T-cell (primary cell): ENCODE measurements at regions not wholly inside any gene's neighbourhood (a gene's known extent, or its start where the extent isn't known, plus 50 kb on each side); places are given as distances from the start of the nearest gene placed in this dataset.

Experiments used
- ATAC-seq, 4 experiments: fragments of 200-7000 bp in 3 of 4; fragments of 150-1000 bp in 1 of 4; cut with Tn5 transposase; replicated peaks in 1 of 4; 1 replicate in 3 of 4; 2 replicates in 1 of 4; pipeline ENCODE4 v1.10.0; 2021; ENCODE audit warnings: moderate library complexity in 3 of 4, mild to moderate bottlenecking in 2 of 4, moderate number of reproducible peaks in 1 of 4
- CTCF ChIA-PET, 2 donors: fragments of 300-600 bp; sonication (Branson Sonifier 250); formaldehyde crosslinking; loops; one replicate each; lab custom pipeline; 2022; ENCODE audit warnings: antibody characterized with exemption in 2 of 2; lab: Charles Lee
- POLR2A ChIA-PET, 2 donors: fragments of 300-600 bp; sonication (Branson Sonifier 250); formaldehyde crosslinking; loops; one replicate each; lab custom pipeline; 2022; ENCODE audit warnings: antibody characterized with exemption in 2 of 2; lab: Charles Lee
- DNase-seq, 35 experiments: peaks; one replicate each; pipeline versions ENCODE4 v3.0.0 to v3.0.0-alpha.2; 2013 to 2023
- H3K27ac ChIP-seq: one replicate; pipeline ENCODE4 v1.5.1; 2013; ENCODE audit warnings: low read length
- H3K27me3 ChIP-seq, 2 experiments: replicated peaks in 1 of 2; 1 replicate in 1 of 2; 2 replicates in 1 of 2; pipeline versions ENCODE4 v1.6.1 to v1.7.0; 2013; ENCODE audit warnings: low read length in 1 of 2, mixed read lengths in 1 of 2; ENCODE audit not compliant: control insufficient read depth in 2 of 2, insufficient read depth in 2 of 2; ENCODE audit errors: extremely low read depth in 1 of 2
- H3K36me3 ChIP-seq, 2 donors: 1 replicate in 1 of 2; 2 replicates in 1 of 2; pipeline versions ENCODE4 v1.6.1 to v1.7.0; 2013; ENCODE audit warnings: low read length in 1 of 2; ENCODE audit not compliant: control insufficient read depth in 2 of 2, insufficient read depth in 1 of 2; ENCODE audit errors: extremely low read depth in 1 of 2
- H3K4me1 ChIP-seq, 2 experiments: 1 replicate in 1 of 2; 2 replicates in 1 of 2; pipeline versions ENCODE4 v1.6.1 to v1.7.0; 2013; ENCODE audit warnings: low read length in 2 of 2, mixed read lengths in 1 of 2; ENCODE audit not compliant: insufficient read depth in 2 of 2, control insufficient read depth in 1 of 2; ENCODE audit errors: extremely low read depth in 1 of 2
- H3K4me3 ChIP-seq, 2 donors: 1 replicate in 1 of 2; 2 replicates in 1 of 2; pipeline versions ENCODE4 v1.5.1 to v1.7.0; 2013; ENCODE audit warnings: mild to moderate bottlenecking in 2 of 2, low read length in 1 of 2, moderate library complexity in 1 of 2; ENCODE audit not compliant: control insufficient read depth in 1 of 2; ENCODE audit errors: extremely low read depth in 1 of 2
- H3K9me3 ChIP-seq: 2 replicates; pipeline ENCODE4 v1.7.0; 2013
- H3K27ac Mint-ChIP-seq, 2 donors: one replicate each; pipeline ENCODE4 v1.8.0; 2020 to 2021; ENCODE audit warnings: mild to moderate bottlenecking in 2 of 2, mixed read lengths in 2 of 2
- H3K27me3 Mint-ChIP-seq, 2 donors: one replicate each; pipeline ENCODE4 v1.8.0; 2021 to 2022; ENCODE audit warnings: mixed read lengths in 2 of 2
- H3K36me3 Mint-ChIP-seq: one replicate; pipeline ENCODE4 v1.8.0; 2021; ENCODE audit warnings: mixed read lengths
- H3K4me1 Mint-ChIP-seq, 3 donors: one replicate each; pipeline ENCODE4 v1.8.0; 2020 to 2022; ENCODE audit warnings: mixed read lengths in 3 of 3, mild to moderate bottlenecking in 1 of 3
- H3K4me3 Mint-ChIP-seq, 3 donors: one replicate each; pipeline ENCODE4 v1.8.0; 2020 to 2022; ENCODE audit warnings: mild to moderate bottlenecking in 3 of 3, mixed read lengths in 3 of 3, moderate library complexity in 3 of 3
- H3K9me3 Mint-ChIP-seq, 3 donors: one replicate each; pipeline ENCODE4 v1.8.0; 2020 to 2022; ENCODE audit warnings: mixed read lengths in 3 of 3
- WGBS: methylation state at CpG from one replicate; pipeline ENCODE4 v1.1.5; 2013; ENCODE audit warnings: missing lambda C conversion rate; ENCODE audit not compliant: insufficient coverage; 5-methylcytosine and 5-hydroxymethylcytosine counted together

DNA sequence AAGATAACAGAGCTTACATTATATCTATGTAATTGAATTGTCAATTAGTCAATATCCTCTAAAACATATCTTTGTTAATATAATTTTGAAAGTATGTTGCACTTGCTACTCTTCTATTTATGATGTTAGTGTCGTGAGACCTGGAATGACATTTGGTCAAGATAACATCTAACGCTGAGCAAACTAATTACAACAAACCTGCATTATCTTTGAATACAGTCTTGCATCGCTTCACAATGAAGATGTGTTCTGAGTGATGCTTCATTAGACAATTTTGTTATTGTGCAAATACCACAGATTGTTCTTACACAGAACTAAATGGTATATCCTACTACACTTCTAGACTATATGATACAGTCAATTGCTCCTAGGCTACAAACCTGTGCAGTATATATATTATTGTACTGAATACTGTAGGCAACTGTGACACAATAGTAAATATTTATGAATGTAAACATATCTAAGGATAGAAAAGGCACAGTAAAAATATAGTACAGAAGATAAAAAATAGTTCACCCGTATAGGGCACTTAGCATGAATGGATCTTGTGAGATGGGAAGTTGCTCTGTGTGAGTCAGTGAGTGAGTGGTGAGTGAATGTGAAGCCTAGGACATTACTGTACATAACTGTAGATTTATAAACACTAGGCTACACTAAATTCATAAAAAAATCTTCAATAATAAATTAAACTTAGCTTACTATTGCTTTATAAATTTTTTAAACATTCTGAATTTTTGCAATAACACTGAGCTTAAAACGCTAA is 1773.8 kb downstream of the PCDH9 start:
- no peak overlapping the region for H3K4me3 ChIP-seq
- DNase-seq (no peak), ATAC-seq (no peak)
- no peak overlapping the region for H3K27ac ChIP-seq
- WGBS: no CpG with 5 or more reads among the region's 5 CpGs
- Mint-ChIP-seq H3K36me3 (no peaks in the 10 kb centered on the region), H3K4me3 (no peak overlapping the region), H3K9me3 (peaks cover 0 to 11% (median 2%) of the 10 kb centered on the region in 3 donors), H3K27me3 (no peaks in the 10 kb centered on the region), H3K27ac (no peak overlapping the region), H3K4me1 (no peaks in the 10 kb centered on the region)
- no peaks in the 10 kb centered on the region for H3K4me1 ChIP-seq
- no peaks in the 10 kb centered on the region for H3K27me3 ChIP-seq
- H3K9me3 ChIP-seq: no peaks in the 10 kb centered on the region
- ChIA-PET CTCF (no interaction called here), POLR2A (no interaction called here)
- no peaks in the 10 kb centered on the region for H3K36me3 ChIP-seq

- Histone ChIP-seq H3K36me3 (no peaks in the 10 kb centered on the region), H3K4me1 (no peaks in the 10 kb centered on the region), H3K4me3 (no peak overlapping the region), H3K27me3 (no peaks in the 10 kb centered on the region), H3K27ac (no peak overlapping the region), H3K9me3 (no peaks in the 10 kb centered on the region)
- POLR2A ChIA-PET: no interaction called here
- ATAC-seq: no peak
- H3K9me3 Mint-ChIP-seq: peaks cover 0 to 11% (median 2%) of the 10 kb centered on the region in 3 donors
- no peaks in the 10 kb centered on the region for H3K27me3 Mint-ChIP-seq
- no peak overlapping the region for H3K27ac Mint-ChIP-seq
- CTCF ChIA-PET: no interaction called here
- H3K36me3 Mint-ChIP-seq: no peaks in the 10 kb centered on the region
- no peak overlapping the region for H3K4me3 Mint-ChIP-seq
- H3K4me1 Mint-ChIP-seq: no peaks in the 10 kb centered on the region
- WGBS: no CpG with 5 or more reads among the region's 4 CpGs
- DNase-seq: no peak
Observed at GRCh38 chr13:65454403-65454802, 1775.7 kb downstream of the PCDH9 start.

DNA sequence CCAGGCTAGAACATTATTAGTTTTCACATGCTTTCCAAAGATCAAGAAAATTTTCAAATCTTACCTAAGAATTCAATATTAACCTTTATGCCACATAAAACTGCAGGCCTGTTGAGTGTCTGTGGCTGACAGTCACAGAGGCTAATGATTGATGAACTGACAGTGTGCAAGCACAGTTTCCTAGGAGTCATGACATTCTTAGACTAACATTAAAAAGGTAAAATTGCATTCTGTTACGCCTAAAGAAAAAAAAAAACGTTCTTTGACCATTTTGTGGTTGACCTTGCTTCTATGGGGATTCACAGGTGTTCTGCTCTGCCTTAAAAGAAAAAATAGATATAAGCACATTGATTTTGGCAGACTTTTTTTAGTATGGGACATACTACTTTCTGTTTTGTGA is 1776.2 kb downstream of the PCDH9 start:
- no CpG with 5 or more reads among the region's 2 CpGs for WGBS
- Histone ChIP-seq H3K4me1 (no peaks in the 10 kb centered on the region), H3K4me3 (no peak overlapping the region), H3K9me3 (no peaks in the 10 kb centered on the region), H3K27me3 (no peaks in the 10 kb centered on the region), H3K36me3 (no peaks in the 10 kb centered on the region), H3K27ac (no peak overlapping the region)
- POLR2A ChIA-PET: no interaction called here
- CTCF ChIA-PET: no interaction called here
- Mint-ChIP-seq H3K9me3 (peaks cover 0 to 11% (median 2%) of the 10 kb centered on the region in 3 donors), H3K36me3 (no peaks in the 10 kb centered on the region), H3K4me1 (no peaks in the 10 kb centered on the region), H3K27ac (no peak overlapping the region), H3K27me3 (no peaks in the 10 kb centered on the region), H3K4me3 (no peak overlapping the region)
- no peak for ATAC-seq
- DNase-seq: no peak

DNA sequence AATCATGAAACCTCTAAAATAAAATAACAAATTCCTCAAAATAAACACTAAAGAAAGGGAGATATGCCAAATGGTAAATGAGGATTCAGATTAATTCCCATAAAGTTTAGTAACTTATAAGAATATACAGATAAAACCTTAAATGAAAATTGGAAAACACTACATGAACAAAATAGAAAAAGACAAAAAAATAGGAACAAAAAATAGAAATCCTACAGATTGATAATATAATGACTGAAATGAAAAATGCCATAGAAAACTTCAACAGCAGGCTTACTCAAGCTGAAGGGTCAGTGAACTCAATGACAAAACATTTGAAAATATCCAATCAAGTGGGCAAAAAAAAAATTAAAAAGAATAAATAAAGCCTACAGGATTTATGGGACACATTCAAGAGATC is 1784.8 kb downstream of the PCDH9 start:
- Histone ChIP-seq H3K9me3 (no peaks in the 10 kb centered on the region), H3K36me3 (no peaks in the 10 kb centered on the region), H3K4me1 (no peaks in the 10 kb centered on the region), H3K27ac (no peak overlapping the region), H3K4me3 (no peak overlapping the region), H3K27me3 (no peaks in the 10 kb centered on the region)
- Mint-ChIP-seq H3K4me1 (no peaks in the 10 kb centered on the region), H3K27ac (no peak overlapping the region), H3K4me3 (no peak overlapping the region), H3K27me3 (no peaks in the 10 kb centered on the region), H3K9me3 (peaks cover 28 to 54% (median 33%) of the 10 kb centered on the region in 3 donors), H3K36me3 (no peaks in the 10 kb centered on the region)
- ChIA-PET CTCF (no interaction called here), POLR2A (no interaction called here)
- ATAC-seq: no peak
- DNase-seq: no peak

- Histone ChIP-seq H3K27me3 (no peaks in the 10 kb centered on the region), H3K4me3 (no peak overlapping the region), H3K27ac (no peak overlapping the region), H3K36me3 (no peaks in the 10 kb centered on the region), H3K9me3 (no peaks in the 10 kb centered on the region), H3K4me1 (no peaks in the 10 kb centered on the region)
- peaks cover 16 to 25% (median 19%) of the 10 kb centered on the region in 3 donors for H3K9me3 Mint-ChIP-seq
- no peaks in the 10 kb centered on the region for H3K4me1 Mint-ChIP-seq
- no peak overlapping the region for H3K4me3 Mint-ChIP-seq
- ATAC-seq (no peak), DNase-seq (no peak)
- H3K27me3 Mint-ChIP-seq: no peaks in the 10 kb centered on the region
- H3K27ac Mint-ChIP-seq: no peak overlapping the region
- no peaks in the 10 kb centered on the region for H3K36me3 Mint-ChIP-seq
- ChIA-PET POLR2A (no interaction called here), CTCF (no interaction called here)
- WGBS: 69% methylated on average over 7 of the region's 7 CpGs
Observed at GRCh38 chr13:65435590-65435989, 1794.5 kb downstream of the PCDH9 start.

- WGBS: 80% methylated on average over 1 of the region's 1 CpG
- ATAC-seq (no peak), DNase-seq (no peak)
- Mint-ChIP-seq H3K4me3 (no peak overlapping the region), H3K36me3 (no peaks in the 10 kb centered on the region), H3K9me3 (peaks cover 4 to 19% (median 15%) of the 10 kb centered on the region in 3 donors), H3K27me3 (no peaks in the 10 kb centered on the region), H3K4me1 (no peaks in the 10 kb centered on the region), H3K27ac (no peak overlapping the region)
- ChIA-PET POLR2A (no interaction called here), CTCF (no interaction called here)
- no peaks in the 10 kb centered on the region for H3K27me3 ChIP-seq
- no peaks in the 10 kb centered on the region for H3K4me1 ChIP-seq
- H3K27ac ChIP-seq: no peak overlapping the region
- H3K9me3 ChIP-seq: no peaks in the 10 kb centered on the region
- no peak overlapping the region for H3K4me3 ChIP-seq
- no peaks in the 10 kb centered on the region for H3K36me3 ChIP-seq
Observed at GRCh38 chr13:65417953-65418352, 1812.2 kb downstream of the PCDH9 start.
